Epithelial cell of esophagus (primary cell): ENCODE measurements at regions not wholly inside any gene's neighbourhood (a gene's known extent, or its start where the extent isn't known, plus 50 kb on each side); places are given as distances from the start of the nearest gene placed in this dataset.
A peak's percentile ranks its signal among the peaks of the same experiment; 100 is the strongest.

Source experiments
- DNase-seq: peaks from one replicate; pipeline ENCODE4 v3.0.0; 2010; ENCODE audit warnings: low read depth
- H3K4me3 ChIP-seq: 2 replicates; pipeline ENCODE4 v1.5.1; 2011; ENCODE audit warnings: mild to moderate bottlenecking, low read length, control low read depth
- TF ChIP-seq, protein P1 (sequence below): IDR thresholded peaks from 2 replicates; pipeline ENCODE4 v1.5.1; 2011; ENCODE audit warnings: low read depth, mild to moderate bottlenecking, low read length, control low read depth, inconsistent platforms; ENCODE audit not compliant: insufficient read depth; ENCODE audit errors: missing control alignments

GRCh38 chr5:93674138-93674537 lies 67.3 kb downstream of the POU5F2 start:
- no peak overlapping the region for H3K4me3 ChIP-seq
- TF ChIP-seq, protein P1, sequence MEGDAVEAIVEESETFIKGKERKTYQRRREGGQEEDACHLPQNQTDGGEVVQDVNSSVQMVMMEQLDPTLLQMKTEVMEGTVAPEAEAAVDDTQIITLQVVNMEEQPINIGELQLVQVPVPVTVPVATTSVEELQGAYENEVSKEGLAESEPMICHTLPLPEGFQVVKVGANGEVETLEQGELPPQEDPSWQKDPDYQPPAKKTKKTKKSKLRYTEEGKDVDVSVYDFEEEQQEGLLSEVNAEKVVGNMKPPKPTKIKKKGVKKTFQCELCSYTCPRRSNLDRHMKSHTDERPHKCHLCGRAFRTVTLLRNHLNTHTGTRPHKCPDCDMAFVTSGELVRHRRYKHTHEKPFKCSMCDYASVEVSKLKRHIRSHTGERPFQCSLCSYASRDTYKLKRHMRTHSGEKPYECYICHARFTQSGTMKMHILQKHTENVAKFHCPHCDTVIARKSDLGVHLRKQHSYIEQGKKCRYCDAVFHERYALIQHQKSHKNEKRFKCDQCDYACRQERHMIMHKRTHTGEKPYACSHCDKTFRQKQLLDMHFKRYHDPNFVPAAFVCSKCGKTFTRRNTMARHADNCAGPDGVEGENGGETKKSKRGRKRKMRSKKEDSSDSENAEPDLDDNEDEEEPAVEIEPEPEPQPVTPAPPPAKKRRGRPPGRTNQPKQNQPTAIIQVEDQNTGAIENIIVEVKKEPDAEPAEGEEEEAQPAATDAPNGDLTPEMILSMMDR, result no peak
- no peak for DNase-seq

GRCh38 chr5:93673316-93673954 lies 68.0 kb downstream of the POU5F2 start:
- H3K4me3 ChIP-seq, result no peak overlapping the region
- TF ChIP-seq, protein P1, result no peak
- no peak for DNase-seq

DNA sequence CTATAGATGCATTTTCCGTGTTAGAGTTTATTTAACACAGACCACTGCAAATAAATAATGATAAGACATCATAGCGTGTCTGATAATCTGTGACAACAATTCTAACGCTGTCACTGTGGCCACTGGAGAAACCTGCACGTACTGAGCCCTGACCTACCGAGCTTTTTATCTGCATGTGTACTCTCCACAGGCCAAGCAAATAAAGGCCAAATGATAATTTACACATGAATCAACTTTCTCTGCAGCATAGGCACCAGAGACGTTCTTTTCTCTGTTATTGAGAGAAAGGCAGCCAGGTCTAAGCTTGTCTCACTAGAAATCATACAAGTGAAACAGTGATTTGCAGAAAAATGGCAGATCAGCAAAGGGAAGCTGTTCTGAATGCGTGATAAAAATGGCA lies 75.8 kb downstream of the POU5F2 start:
- TF ChIP-seq, protein P1, result no peak
- no peak overlapping the region for H3K4me3 ChIP-seq
- no peak for DNase-seq

DNA sequence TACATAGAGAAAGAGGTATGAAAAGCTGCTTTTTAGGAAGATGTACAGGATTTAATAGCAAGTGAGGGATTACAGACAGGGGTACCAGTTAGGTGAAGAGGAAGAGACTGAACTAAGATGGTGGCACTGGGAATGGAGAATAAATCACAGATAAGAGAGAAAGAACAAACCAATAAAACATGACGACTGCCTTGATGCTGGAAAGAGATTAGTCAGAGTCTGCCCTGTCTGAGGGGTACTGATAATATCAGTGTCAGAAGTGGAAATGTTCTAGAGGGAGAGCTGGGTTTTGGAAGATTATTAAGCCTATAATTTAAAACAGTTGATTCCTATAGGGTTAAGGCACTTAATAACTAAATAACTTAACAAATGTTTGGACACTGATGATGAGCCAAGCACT lies 77.7 kb downstream of the NR2F1 start:
- no peak for DNase-seq
- H3K4me3 ChIP-seq, result no peak overlapping the region
- TF ChIP-seq, protein P1, result no peak

DNA sequence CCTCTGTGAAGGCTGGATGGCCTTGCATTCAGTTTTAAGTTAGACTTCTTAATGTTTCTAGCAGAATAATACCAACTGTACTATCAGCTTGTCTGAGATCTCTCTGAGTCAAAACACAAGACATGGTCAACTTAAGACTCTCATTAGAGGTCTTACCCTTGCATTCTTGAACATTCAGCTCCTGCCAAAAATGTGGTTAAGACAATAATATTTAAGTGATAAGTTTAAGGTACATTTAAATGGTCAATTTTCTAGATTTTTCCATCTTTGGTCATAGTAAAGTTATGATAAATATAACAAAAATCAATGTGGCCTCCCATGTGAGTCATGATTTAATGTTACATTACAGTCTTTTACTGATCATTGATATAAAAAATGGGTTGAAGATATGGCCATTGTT lies 75.0 kb downstream of the NR2F1 start:
- no peak for DNase-seq
- H3K4me3 ChIP-seq, result no peak overlapping the region
- TF ChIP-seq, protein P1, result no peak

DNA sequence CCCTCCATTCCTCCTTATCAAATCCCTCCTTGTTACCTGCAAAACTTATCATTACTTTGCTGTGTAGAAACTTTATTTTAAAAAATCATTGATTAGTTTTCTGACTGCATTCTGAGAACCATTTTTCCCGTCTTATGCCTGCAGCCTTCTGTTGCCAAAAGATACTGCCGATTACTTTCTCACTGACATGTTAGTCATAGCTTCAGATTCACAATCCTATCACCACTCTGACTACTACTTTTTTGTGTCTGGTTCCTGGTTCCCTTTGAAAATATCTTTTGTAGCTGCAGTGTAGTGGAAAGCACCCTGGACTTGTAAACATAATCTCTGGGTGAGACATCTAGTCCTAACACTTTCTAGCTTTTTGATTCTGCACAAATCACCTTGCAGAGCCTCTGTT lies 71.7 kb downstream of the NR2F1 start:
- no peak overlapping the region for H3K4me3 ChIP-seq
- TF ChIP-seq, protein P1, result no peak
- peak; percentile 6 for DNase-seq

GRCh38 chr5:93653716-93654115 lies 70.7 kb downstream of the NR2F1 start:
- no peak for DNase-seq
- TF ChIP-seq, protein P1, result no peak
- H3K4me3 ChIP-seq, result no peak overlapping the region
